NAMALWA (cell line): ENCODE measurements at regions not wholly inside any gene's neighbourhood (a gene's known extent, or its start where the extent isn't known, plus 50 kb on each side); places are given as distances from the start of the nearest gene placed in this dataset.

Experiments
- DNase-seq: peaks from one replicate; pipeline ENCODE4 v3.0.0-alpha.2; 2015; ENCODE audit warnings: low spot score

DNA sequence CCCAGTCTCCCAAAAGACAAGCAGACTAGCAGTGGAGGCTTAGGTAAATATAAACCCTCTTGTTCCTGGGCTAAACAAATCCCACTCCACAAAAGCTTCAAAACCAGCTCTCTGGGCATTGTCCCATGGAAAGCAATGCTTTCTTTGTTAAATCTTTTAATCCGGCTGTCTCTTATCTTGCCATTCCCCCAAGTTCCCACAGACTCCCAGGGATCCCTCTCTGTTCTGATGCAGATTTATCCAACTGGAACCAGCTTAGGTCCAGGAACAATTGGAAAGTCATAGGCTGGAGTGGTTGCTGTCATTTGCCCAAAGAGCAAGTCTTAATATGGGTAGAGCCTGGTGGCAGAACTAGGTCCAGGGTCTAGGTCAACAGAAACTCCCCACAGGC lies 110.1 kb upstream of the ATP1A1 start:
- no peak for DNase-seq

DNA sequence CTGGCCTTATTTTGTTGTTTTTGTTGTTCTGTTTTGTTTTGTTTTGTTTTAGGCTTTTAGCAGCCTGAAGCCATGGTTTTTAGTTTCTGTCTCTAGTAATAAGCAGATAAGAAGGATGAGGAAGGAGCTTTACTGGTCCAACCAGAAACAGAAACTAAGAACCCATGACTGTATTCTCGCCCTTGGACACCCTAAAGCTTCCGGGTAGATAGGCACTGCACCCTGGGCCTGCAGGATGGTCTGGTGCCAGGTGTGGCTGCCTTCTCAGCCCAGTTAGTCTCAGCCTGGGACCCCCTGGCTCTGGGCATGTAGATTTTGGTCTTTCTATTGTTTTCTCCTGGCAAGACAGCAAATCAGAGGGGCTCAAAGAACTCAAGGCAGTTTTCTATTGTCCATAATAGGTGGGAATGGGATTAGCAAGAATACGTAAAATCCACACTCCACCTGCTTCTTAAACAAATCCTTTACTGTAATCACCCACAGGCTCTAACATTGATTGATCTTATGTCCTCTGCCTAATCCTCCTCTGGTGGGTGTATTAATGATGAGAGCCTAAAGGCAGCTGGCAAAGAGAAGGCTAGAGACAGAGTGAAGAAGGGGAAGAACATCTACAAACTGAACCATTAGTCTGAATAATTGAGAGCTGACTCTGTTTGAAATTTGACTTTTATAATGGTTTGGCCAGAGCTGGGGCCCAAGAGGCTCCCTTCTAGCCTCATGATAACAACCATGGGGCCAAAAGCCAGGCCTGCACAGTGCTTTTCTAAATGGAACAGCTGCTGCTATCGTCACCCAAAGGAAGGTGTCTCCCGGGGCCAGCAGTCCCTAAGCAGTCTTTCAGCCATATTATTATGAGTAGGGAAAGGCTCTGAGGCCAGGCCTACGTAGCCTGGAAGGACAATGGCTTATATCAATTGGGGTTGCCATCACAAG lies 106.8 kb upstream of the ATP1A1 start:
- DNase-seq = no peak

DNA sequence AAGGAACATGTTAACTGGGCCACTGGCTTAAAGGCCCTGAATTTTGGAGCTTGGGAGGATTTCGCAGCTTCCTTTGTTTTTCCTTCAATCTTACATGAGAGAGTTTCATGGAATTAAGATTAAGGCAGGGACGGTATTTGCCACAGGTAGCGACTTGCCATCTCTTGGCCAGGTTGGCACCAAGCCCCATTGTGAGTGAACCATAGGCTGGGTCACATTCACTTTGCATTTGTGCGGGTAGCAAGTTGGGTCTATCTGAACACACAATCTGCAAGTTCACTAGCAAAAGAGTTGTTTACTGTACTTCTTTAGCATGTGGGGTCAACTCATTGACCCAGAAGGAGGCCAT lies 106.2 kb upstream of the ATP1A1 start:
- no peak for DNase-seq

DNA sequence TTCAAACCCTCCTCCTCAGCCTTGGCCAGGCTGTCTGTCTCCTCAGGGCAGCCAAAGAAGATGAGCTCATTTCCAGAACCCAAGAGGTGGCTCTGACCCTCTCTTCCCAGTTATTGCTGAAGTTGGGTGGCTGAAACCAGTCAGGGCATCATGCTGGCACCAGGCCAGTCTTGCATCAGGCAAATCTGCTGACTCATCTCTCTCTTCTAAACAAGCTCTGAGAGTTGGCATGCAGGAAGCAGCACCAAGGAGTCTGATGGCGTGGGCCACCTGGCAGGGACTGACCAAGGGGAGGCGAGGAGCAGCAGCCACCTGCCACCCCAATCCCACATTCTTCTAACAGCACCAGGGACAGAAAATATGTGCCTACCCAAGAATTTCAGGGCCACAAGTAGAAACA lies 104.8 kb upstream of the ATP1A1 start:
- no peak for DNase-seq

DNA sequence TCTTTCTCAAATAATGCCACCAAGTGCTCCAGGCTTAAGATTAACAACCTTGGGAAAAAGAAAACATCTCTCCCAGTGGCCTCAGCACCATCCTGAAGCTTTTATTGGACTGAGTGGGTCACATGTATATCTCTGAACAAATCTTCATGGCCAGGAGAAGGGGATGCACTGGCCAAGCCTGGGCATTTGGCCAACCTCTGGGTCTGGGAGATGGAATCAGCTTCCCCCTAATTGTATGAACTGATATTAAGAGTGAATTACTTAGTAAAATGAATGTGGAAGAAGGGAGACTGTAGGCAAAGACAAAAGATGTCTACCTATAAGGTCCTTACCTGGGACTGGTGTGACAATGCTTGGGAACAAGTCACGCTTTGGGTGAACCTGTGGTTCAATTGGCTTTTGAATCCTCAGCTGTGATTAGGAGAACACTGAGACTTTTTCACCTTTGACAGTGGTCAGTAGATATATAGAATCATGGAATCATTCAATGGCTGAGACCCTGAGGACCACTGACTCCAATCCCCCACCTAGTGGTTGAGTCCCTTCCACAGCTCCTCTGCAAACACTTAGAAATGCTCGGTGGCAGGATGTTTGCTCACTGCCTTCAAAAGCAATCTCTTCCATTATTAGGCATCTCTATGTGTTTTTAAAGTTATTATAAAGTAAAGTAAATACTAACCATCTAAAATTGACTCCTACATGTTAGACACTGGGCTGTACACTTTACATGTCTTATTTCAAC lies 102.6 kb upstream of the ATP1A1 start:
- DNase-seq = no peak

DNA sequence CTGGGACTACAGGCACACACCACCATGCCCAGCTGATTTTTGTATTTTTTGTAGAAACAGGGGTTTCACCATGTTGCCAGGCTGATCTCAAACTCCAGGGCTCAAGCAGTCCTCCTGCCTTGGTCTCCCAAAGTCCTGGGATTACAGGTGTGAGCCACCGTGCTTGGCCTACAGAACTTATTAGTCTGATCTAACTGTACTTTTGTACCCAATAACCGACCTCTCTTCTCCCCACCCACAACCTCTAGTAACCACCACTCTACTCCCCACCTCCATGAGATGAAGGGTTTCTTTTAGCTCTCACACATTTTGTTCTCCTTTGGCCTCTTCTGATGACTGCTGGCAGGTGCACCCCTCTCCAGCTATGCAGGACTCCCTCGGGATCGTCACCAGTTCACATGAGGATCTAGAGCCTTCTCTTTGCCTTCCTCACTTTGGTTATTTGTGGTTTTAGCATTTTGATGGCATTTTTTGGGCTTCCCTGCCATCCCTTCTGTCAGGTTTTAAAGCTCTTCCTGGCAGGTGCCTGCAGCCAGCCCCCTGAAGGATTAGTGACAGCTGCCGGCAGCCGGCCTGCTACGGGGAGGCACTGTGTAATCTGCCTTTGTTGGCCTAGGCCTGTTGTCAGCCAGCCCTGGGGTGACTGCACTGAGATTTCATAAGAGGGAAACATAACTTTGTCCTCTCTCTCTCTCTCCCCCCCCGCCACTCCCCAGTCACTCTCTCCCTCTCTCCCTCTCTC lies 99.8 kb upstream of the ATP1A1 start:
- DNase-seq = no peak

DNA sequence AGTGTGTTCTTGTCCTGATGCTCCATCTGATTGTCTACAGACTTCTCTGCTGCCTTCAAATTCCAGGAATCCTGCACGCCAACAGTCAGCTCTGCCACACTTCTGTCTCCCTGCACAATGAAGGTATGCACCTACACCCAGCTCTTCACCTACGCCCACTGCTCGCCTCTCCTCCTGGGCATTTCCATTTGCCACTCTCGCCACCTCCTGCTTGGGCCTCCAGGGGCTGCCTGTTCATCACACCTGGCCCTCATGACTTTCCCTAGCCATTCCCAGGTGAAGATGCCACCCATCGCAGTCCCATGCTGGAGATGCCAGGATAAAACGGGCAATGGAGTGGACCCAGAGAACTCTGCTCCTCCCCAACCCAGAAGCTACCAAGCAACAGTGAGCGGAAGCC lies 96.5 kb upstream of the ATP1A1 start:
- no peak for DNase-seq

DNA sequence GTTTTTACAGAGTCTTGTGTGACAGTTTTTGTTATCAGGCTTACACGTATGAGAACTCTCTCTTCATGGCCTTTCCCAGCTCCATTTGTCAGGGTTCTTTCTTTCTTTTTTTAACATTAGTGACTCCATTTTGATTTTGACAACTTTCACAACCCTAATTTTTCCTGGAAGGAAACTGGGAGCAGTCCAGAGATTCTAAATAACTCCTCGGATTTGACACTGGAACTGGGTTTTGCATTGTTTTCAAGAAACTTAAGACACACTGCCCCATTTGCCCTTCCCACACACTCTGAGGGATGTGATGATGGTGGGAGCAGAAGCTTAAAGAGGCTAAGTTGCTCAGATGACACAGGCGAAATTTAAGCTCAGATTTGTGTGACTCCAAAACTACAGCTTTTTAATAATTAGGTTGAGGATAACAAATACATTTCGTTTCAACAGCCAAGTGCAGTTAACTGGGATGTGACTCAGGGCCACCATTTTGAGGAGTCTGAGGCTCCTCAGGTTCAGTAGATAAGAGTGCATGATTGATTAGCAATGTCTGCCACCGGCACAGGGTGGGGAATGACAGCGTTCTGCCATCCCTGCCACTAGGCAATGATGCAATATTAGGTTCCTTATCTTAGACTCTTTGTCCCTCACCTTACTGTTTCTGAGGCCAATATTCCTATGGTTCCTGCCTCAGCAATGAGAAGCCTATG lies 95.1 kb upstream of the ATP1A1 start:
- DNase-seq = no peak

DNA sequence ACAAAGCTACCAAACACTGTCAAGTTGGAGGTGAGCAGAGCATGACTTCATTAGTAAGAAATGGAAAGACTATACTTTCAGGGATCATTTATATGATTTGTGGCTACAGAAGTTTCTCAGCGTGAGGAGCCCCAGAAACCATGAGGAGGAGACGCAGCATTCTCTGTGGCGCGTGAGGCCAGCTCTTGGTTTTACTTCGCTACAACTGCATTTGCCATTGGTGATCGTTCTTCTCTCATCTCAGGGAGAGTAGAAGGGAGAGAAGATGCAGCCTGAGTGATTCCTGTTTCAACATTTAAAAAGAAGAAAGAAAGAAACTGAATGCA lies 94.5 kb upstream of the ATP1A1 start:
- no peak for DNase-seq

DNA sequence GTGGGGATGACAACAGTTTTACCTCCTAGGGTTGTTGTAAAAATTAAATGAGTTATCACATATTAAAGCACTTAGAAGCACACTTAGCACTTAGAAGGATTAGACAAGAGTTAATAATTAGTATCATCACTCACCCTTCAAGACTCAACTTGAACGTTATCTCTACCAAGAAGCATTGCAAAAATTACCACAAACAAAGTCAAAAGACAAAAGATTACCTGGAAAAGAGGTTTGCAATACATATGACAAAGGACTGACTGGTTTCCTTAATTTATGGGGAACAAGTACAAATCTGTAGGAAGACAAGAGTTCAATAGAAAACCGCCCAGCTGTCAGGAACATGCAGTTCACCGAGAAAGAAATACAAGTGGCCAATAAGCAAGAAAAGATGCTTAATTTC lies 93.3 kb upstream of the ATP1A1 start:
- no peak for DNase-seq

DNA sequence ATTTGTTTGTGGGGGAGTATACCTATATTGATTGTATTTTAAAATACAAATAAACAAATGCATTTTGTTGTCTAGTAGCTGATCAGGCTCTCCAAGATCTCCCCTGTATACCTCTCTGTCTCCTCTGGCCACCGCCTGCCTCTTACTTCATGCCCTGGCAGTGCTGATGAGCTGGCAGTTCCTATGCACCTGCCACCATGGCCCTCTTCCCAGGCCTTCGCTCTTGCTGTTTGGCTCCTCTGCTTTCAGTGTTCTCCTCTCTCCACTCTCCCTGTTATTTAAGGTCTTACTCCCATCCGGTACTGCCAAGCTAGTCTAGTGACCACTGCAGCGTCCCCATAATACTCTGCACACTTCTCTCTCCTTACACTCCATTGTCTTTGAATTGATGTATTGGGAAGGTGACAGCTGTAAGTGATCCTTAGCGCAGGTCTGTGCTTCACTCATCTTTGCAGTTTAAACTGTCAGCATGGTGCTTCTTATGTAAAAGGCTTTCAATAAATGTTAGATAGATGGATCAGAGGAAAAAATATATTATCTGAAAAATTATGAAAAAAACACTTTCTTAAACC lies 88.1 kb upstream of the ATP1A1 start:
- DNase-seq = no peak

DNA sequence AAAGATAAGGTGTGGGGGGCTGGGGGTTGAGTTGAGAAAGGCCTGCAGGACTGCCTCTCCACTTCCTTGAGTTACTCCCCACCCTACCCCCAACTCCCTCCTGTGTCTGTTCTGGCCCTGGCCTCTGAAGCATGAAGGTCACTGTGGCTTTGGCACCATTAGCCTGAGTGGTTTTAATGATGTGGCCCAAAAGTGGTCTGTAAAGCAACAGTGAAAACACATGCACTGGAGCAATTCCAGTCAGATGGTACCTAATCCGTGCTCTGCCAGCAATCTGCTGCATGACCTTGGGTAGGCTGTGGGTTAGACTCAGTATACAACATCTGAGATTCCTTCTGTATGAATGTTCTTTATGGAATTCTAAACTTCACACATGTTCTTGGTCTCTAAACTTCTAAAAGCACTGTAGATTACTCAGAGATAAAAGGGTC lies 86.5 kb upstream of the ATP1A1 start:
- no peak for DNase-seq

DNA sequence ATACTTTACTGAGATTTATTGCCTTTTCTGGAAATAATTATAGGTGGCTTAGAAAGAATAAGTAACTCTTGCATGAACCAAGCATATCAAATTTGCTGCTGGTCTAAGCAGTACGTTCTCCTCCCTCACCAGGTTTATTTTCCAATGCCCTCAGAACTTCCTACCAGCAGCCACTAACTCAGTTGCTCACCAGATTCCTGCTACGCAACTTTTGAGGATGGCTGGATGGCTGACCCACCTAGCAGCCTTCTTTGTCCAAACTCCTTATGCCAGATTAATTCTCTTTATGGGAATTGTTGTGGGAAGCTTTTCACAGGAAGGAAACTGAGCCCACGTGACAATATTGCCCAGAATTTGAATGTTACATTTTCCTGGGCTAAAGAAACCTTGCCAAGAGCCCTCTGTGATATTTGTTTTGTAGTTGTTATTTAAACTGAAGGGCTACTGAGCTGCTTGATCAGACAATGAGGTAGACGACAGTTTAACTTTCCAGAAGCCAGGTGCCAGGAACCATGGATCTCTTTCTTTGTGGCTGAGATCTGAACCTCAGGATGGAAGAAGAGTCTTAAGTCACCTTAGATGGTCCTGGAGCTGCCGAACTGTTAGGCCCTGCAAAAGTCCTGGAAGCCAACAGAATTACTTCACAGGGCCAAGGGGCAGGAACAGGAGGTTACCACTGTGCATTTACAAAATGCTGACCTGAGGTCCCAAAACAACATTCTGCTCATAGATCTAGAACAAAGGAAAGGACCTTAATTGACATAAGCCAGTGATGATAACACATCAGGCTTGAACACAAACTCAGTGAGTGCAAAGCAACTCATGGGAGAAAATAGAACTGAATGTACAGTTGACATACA lies 85.5 kb upstream of the ATP1A1 start:
- no peak for DNase-seq

DNA sequence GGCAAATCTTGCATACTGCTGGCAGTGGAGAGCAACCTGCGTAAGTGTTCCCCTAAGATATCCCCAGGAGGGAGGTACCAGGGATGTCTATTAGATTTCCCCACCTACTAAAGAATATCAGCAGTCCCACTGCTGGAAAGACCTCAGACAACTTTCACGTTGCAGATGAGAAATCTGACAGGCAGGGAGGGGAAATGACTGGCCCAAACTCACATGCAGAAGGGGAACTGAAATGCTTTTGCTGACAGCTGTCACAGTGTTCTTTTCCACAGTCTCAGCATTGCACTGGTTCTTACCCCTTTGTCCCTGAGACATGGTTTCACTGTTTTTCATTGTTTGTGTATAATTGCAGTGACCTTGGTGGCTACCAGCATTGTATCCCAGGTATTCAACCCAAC lies 84.8 kb upstream of the ATP1A1 start:
- DNase-seq = peak; percentile 2

DNA sequence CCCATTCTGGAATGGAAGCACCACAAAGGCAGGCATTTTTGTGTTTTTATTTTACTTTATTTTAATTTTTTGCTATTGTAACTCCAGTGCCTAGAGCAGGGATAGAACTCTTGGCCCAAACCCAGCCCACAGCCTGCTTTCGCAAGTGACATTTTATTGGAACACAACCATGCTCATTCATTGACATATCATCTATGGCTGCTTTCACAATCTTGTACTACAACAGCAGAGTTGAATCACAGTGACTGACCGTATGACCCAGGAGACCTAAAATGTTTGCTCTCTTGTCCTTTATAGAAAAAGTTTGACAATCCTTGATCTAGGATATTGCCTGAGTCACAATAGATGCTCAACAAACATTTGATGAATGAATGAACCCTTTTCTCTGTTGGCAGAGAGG lies 83.9 kb upstream of the ATP1A1 start:
- no peak for DNase-seq

DNA sequence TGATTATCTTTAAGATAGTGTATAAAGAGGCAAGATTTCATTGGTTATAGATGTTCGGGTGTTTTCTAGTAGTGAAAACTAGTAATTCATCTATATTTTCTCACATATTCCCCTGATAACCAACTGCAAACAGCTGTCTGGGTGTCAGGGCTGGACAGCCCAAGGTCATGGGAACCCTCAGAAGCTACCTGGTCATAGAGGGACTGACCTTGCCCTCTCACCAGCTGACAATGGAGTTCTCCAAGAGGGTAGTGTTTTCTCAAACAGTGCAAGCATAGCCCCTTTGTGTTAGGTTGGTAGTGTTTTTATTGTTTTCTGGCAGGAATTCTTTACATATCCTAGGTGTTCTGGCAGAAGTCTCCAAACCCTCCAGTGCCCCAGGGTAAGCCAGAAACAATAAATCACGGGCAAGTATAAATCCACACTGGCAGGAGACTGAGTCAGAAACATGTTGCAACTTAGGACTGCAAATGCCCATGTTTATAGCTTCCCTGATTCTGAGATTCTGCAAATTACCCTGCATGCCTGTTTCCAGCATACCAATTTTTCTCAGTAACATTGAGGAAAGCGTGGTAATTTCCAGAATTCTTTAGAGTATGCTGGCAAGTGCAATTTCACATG lies 82.8 kb upstream of the ATP1A1 start:
- no peak for DNase-seq

DNA sequence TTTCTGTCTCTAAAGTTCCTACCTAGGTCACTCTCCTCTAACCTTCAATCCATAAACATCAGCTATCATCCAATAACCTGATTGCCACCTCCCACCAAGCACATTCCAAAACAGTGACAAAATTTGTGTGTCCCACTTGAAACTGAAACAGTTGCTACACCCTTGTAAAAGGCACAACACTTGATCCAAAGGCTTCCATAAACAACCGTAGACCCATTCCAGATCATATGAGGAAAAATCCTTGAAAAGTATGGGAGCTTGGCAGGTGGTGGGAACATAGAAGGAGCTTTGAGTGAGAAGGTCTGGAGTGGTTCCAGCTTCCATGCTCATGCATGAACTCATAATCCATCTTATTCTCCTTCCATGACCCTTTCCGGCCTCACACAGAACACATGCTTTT lies 82.0 kb upstream of the ATP1A1 start:
- DNase-seq = no peak

DNA sequence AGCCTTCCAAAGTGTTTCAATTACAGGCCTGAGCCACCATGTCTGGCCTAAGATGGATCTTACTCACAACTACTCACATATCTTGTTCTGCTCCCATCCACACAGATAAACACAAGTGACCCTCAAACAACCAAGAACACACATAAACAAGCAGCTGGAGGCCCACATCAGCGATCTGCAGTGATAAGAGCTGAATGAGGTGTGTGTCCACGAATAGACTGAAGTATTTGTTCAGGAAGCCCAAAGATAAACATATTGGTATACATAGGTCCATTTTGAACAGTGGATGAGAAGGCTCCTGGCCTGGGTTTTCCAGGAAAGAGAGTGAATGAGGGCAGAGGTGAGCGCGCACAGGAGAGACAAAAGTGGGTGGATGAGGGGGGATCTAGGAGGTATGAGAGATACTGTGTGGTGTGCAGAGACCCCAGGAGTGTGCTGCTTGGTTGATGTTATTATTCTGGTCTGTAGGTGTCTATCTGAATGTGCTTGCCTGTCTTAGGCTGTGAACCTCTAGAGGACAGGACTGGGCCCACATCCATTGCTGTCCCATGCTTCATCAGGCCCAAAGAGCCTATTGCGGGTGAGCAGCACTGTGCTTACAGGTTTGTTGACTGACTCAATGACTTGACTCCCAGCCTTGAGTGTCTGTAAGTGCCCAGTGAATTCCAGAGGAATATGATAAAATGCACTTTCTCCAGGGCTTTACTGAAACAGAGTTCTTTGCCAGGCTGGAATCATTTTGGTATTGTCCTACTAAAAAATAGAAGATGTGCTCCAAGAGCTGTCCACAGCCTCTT lies 79.9 kb upstream of the ATP1A1 start:
- no peak for DNase-seq

DNA sequence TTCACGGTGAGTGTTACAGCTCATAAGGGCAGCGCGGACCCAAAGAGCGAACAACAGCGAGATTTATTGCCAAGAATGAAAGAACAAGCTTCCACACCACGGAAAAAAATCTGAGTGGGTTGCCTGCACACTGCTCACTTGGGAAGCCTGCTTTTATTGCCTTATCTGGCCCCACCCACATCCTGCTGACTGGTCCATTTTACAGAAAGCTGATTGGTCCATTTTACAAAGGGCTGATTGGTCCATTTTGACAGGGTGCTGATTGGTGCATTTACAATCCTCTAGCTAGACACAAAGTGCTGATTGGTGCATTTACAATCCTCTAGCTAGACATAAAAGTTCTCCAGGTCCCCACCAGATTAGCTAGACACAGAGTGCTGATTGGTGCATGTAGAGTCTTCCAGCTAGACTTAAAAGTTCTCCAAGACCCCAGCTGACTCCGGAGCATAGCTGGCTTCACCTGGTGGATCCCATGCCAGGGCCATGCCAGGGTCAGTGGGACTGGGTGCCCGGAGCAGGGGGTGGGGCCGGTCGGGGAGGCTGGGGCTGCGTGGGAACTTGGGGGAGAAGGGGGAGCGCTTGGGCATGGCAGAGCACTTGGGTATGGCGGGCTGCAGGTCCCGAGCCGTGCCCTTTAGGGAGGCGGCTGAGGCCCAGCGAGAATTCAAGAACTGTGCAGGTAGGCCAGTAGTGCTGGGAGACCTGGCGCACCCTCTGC lies 75.4 kb upstream of the ATP1A1 start:
- no peak for DNase-seq
